GM21737 (cell line): ENCODE measurements at regions not wholly inside any gene's neighbourhood (a gene's known extent, or its start where the extent isn't known, plus 50 kb on each side); places are given as distances from the start of the nearest gene placed in this dataset.
"Not testable (repeated sequence)": the region's sequence is repeated elsewhere in the genome, so short reads cannot be mapped to it uniquely, and the experiment has no call there.

Experiments used
- ATAC-seq: cut with Tn5 transposase; IDR thresholded peaks from one replicate; pipeline ENCODE4 v1.9.1; 2021; ENCODE audit warnings: mild to moderate bottlenecking, moderate library complexity; ENCODE audit not compliant: unreplicated experiment

DNA sequence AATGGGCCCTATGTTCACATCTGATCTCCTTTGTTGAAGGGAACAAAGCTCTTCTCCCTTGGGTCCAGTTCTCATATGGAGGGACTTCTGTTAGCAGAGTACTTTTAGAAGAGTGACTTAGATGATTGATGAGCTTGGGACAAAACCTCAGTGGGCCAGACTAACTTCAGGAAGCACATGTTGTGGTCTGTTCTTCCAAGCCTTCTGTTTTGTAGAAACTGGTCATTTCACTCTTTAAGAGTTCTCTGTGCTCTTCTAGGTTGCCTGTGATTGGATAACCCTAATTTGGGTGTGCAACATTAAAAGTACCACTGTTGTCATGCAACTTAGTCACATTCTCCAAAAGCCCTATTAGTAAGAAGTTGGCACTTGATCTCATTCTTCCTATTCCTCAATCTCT lies 183.5 kb upstream of the ACO1 start:
- ATAC-seq: no peak

DNA sequence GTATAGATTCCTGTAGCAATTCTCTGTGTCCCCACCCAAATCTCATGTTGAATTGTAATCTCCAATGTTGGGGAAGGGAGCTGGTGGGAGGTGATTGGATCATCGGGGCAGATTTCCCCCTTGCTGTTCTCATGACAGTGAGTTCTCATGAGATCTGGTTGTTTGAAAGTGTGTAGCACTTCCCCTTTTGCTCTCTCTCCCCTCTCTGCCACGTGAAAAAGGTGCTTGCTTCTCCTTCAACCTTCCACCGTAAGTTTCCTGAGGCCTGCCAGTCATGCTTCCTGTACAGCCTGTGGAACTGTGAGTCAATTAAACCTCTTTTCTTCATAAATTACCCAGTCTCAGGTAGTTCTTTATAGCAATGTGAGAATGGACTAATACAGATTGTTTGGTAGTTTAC lies 175.3 kb upstream of the ACO1 start:
- not testable (repeated sequence) for ATAC-seq

DNA sequence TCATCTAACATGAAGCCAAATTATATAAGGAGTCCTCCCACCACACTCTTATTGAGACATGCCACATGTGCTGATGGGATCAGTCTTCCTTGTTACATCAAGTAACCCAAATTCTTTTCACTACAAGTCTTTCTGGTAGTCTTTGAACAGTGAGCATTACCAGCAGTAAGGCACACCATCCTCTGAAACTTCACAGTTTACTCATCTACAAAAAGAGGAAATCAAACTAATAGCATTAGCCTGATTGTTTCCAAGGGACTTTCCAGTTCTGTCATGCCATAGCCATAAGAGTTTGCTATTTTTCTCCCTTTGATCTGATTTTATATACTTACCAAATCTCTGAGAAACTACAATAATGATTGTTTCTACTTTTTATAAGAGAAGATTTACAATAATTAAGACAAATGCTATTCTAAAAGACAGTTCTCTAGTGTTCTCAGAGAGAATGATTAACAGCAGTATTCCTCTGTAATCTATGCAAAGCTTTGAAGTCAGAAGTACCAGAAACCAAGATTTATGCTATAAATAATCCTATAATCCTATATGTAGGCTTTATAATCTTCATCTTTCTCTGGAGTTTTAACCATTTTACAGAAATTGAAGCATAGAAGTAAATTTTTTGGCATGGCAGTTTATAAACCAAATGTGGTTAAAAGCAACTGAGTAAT lies 166.2 kb upstream of the ACO1 start:
- peak; percentile 99 for ATAC-seq

DNA sequence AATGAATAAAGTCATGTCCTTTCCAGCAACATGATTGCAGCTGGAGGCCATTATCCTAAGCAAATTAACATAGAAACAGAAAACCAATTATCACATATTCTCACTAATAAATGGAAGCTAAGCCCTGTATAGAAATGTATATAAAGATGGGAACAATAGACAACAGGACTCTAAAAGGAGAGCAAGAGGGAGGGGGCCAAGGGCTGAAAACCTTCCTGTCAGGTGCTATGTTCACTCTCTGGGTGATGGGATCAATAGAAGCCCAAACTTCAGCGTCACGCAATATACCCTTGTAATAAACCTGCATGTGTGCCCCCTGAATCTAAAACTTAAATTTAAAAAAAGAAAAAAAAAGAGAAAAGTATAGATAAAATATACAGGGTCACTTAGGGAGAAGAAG lies 163.7 kb upstream of the ACO1 start:
- ATAC-seq: no peak

DNA sequence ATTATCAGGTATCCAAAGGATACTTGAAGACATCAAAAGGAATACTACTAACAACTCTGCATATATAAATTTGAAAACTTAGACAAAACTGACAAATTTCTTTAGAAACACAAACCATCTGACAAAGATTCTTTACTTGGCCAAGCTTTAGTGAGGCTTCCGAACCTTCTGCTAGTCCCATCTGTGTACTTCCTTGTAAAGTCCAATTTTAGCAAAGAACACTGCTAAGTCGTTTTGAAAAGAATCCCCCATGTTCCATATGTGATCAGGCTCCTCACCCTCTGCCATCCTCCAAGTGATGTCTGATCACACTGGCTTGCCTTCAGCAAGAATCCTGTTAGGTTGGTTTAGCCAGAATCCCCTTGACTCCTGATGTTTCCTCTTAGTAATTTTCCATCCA lies 150.0 kb upstream of the ACO1 start:
- no peak for ATAC-seq

DNA sequence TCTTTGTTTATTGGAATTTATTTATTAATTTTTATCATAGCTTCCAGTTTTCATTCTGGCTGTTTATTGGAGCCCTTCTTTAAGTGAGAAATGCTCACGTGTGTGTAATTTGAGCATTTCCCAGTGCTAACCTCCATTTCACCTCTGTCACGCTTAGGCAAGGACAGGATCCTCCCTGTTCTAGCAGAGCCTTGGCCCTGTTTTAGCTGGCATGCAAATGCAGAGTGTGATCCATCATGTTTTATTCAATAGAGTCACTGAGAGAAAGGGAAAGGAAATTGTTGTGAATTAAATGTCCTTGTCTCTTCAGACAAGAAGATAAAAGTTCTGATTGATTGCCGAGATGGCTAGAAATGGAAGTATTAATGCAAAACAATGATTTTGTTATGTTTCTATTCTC lies 137.3 kb upstream of the ACO1 start:
- ATAC-seq: no peak

DNA sequence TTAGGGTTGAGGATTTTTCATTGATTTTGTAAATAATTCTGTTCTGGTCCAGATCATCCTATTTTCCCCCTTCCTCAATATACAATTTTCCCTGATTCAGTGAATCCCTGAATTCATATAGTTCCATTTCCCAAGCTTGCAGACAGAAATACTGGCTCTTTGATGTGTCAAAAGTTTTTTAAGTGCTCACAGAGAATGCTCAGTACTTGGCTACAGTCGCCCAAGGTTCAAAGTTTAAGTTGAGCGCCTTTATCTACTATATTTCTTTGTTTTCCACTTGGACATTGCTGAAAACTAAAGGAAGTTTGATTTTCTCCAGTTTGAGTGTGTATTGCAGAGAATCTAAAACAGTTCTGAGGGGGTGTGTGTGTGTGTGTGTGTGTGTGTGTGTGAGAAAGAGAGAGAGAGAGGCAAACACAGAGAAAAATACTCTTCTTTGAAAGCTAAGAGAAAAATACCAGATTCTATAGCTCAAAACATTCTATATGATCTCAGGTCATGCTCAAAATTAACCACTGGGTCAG lies 136.2 kb upstream of the ACO1 start:
- no peak for ATAC-seq

DNA sequence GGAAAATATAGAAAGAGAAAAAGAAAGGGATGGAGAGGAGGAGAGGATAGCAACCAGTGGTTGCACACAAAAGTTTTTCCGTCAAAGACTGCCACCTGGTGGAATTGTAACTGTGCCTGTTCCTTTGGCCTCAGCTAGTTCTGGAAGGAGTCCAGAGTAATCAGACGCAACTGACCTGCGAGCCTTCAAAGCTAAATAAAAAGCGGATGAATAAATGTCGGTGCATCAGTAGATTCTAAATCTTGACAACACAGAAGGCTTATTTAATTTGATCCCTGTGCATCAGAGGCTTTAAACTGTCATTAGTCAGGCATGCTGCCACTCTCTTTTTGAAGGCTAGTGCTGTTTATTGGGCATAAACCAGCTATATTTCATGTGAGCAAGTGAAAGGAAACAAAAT lies 132.9 kb upstream of the ACO1 start:
- no peak for ATAC-seq

DNA sequence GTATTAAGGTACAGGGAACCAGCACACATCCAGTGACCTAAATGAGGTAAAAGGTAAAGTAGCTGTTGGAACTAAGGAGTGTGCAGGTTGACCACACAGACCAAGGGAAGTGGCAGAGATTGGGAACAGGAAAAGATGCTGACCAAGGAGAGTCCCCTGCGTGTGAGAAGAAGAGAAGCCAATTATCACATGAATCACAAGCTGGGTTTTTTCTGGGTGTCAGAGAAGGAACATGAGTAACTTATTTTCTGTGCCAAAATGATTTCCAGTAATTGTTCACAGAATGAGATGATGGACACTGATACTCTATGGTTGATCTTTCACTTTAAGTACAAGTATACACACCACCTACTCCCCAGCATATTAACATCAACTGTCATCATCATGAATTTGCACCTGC lies 130.7 kb upstream of the ACO1 start:
- ATAC-seq: no peak

DNA sequence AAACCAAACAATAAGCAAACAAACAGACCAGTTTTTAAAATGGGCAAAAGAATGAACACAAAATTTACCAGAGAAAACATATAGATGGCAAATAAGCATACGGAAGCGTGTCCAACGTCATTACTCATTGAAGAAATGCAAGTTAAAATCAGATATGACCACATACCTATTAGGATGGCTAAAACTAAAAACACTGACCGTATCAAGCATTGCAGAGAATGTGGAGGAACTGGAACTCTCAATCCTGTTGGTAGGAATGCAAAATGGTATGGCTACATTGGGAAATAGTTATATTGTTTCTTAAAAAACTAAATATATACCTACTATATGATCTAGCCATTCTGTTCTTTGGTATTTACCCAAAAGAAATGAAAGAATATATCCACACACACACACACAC lies 129.4 kb upstream of the ACO1 start:
- ATAC-seq: no peak

DNA sequence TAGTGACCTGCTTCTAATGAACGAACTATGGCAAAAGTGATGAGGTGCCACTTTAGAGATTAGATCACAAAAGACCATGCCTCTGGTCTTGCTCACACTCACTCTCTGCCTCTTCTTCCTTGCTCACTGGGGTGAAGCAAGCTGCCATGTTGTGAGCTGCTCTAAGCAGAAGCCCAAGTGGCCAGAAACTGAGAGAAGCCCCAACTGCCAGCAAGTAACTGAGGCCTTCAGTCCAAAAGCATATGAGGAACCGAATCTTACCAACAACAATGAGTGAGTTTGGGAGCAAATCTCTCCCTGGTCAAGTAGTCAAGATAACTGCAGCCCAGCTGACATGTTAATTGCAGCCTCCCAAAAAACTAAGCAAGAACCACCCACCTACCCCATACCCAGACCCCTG lies 126.0 kb upstream of the ACO1 start:
- no peak for ATAC-seq

DNA sequence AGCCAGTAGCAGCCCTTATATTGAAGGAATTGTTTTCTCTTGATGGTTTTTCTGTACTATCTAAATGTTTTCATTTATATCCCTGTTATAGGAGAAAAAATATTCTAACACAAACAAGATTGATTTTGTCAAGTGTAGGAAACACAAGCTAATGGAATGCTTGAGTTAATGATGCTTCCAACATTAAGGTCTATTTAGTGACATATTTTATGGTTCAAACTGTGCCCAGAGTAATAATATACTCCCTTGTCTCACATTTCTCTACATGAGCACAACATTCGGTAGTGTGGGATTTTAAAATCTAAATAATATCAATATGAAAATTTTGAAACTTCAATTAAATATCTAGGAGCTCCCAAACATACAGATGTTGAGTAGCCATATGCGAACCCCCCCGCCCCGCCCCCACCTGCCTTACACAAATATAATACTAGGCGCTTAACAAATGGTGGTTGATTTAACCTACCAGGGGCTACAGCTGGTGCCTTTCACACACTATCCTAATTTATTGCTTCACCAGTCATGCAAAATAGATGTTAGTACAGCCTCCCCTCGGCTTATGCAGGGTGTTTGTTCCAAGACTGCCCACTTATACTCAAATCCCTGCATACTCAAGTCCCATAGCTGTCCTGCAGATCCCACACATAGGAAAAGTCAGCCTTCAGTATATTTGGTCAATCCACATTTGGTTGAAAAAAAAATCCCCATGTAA lies 124.1 kb upstream of the ACO1 start:
- ATAC-seq: no peak

DNA sequence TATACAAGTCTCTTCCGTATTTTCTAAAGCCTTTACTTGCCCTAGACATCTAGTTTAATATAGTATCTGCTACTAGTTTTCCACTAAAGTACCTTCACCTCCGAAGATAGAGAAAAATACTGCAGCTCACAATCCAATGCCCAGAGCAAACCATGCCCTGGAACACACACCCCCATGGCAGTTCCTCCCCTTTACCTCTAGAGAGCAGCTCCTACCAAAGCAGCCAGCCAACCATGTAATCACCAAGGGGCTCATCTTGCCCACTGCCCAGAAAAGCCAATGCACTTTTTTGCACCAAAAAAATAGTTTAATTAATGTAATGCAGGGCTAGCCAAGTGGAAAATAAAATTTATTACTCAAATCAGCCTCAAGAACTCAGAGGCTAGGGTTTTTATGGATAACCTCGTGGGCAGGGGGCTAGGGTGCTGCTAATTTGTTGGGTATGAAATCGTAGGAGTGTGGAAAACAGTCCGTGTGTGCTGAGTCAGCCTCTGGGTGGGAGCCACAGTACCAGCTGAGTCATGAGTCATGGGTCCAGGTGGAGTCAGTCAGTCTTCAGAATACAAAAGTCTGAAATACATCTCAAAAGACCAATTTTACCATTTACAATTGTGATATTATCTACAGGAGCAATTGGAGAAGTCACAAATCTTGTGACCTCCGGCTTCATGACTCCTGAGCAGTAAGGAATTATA lies 120.1 kb upstream of the ACO1 start:
- no peak for ATAC-seq

DNA sequence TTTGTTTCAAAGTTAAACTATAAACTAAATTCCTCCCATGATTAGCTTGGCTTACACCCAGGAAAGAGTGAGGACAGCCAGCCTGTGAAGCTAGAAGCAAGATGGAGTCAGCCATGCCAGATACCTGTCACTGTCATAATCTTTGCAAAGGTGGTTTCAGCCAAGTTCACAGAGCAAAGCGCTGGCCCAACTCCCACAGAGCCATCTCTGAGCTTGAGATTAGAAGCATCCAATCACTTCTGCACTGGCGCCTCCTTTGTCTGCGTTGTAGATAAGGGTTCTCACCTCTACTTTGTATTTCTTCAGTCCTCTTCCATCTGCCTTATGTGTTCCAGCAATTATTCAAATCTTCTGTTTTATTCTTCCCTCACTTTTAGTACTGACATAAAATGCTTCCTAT lies 119.4 kb upstream of the ACO1 start:
- no peak for ATAC-seq

DNA sequence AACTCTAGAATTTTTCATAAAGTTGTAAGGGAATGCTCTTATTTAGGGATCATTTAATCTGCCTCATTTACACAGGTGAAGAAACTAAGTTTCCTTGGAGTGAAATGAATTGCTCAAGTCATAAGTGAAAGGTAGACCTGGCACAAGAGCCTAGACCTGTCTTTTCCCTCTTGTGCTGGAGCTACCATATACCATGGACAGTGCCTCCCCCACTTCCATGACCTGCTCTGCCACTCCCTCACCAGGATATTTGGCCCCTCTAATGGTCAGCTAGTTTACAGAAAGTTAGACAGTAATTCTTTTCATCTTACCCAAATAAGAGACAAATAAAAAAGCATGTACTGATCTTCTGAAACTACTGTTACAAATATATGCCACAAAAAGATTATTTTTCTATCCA lies 105.5 kb upstream of the ACO1 start:
- no peak for ATAC-seq

DNA sequence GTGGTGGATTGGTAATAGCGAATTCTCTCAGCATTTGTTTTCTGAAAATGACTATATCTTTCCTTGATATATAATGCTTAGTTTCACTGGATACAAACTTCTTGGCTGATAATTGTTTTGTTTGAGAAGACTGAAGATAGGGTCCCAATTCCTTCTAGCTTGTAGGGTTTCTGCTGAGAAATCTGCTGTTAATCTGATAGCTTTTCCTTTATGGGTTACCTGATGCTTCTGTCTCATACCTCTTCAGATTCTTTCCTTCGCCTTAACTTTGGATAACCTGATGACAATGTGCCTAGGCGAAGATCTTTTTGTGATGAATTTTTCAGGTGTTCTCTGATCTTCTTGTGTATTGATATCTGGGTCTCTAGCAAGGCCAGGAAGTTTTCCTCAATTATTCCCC lies 94.7 kb upstream of the ACO1 start:
- no peak for ATAC-seq

DNA sequence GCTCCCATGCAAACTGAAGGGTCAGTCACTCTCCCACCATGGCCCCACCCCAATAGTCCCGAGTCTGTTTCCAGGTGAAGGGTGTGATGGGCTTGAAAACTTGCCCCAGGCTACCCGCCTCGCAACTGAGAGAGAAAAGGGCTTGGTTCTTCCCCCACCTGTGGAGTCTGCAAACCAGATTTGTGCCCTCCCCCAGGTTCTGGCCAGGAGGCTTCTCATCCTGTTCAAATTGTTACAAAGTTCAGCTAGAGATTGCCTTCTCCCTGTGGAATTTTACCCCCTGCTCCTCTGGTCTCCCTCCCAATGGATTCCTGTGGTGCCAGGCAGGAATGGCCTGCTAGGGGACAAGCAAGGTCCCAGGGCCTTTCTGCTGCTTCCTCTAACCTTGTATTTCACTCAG lies 93.1 kb upstream of the ACO1 start:
- ATAC-seq: no peak

DNA sequence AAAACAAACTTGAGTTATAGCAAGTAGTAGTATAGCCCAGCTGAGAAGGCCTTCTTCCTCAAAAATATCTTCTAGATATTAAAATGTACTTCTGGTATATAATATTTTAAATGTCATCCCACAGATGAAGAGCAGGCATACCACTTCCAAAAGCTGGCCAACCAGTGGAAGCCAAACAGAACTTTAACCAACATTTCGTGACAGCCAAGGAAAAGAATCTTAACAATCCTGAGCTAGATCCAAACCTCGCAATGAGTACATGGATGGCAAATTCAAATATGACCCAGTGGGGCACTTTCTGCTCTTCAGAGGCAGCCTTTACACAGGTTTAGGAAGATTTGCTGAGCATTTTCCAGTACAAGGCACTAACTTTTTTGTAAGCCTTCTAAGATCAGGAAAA lies 91.8 kb upstream of the ACO1 start:
- ATAC-seq: no peak

DNA sequence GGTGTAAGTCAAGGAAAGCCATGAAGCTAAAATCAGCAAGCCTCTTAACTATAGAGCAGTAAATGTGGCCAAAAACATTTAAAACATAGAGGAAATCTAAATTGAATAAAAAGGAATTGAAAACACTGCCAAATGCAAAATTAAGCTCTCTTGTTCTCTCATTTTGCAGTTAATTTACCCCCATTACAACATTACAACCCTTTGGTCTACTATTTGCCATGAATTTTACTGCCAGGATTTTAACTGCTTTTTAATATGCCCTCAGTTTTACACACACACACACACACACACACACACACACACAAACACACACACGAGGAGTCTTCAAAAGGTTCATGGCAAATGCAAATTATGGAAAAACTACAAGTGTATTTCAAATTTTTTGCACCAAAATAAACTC lies 91.4 kb upstream of the ACO1 start:
- ATAC-seq: no peak

DNA sequence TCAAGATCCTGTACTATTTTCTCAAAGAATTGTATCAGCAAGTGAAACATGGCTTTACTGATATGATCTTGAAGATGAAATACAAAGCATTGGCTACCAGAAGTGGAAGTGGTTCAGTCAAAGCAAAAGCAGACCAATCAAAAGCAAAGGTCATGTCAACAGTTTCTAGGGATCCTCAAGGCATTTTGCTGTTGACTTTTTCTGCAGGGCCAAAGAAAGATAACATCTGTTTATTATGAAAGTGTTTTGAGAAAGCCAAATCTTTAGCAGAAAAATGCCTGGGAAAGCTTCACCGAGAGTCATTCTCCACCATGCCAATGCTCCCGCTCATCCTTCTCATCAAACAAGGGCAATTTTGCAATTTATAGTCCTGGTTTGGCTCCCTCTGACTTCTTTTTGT lies 90.3 kb upstream of the ACO1 start:
- no peak for ATAC-seq

DNA sequence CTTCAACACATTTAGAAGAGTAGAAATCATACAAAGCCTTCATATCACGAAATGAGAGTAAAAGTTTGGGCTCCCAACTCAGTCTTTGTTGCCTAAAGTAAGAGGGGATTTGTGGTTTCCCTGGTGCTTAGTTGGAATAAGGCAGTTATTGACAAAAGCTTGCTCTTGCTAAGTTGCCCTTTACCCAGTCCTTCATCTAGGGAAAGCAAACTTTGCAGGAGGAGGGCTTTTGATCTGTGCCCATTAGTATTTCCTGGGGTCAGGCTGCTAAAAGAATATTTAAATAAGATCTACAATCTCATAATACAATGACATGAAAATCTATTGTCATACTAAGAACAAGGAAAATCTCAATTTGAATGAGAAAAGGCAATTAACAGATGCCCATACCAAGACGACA lies 84.1 kb upstream of the ACO1 start:
- no peak for ATAC-seq

DNA sequence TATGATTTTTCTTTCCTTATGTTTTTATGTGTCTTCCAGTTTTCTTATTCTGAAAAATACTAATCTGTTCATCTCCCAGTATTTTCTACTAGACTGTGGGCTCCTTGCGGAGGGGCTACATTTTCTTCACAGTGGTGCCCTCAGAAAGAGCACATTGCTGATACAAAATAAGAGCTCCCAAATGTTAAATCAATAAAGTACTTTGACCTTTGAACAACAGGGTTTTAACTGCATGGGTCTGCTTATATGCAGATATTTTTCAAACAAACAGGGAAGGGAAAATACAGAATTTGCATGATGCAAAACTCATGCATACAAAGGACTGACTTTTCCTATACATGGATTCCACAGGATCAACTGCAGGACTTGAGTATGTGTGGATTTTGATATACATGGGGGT lies 79.9 kb upstream of the ACO1 start:
- no peak for ATAC-seq
